HG02981 (cell line): ENCODE measurements at regions not wholly inside any gene's neighbourhood (a gene's known extent, or its start where the extent isn't known, plus 50 kb on each side); places are given as distances from the start of the nearest gene placed in this dataset.

Source experiments
- ATAC-seq: cut with Tn5 transposase; IDR thresholded peaks from one replicate; pipeline ENCODE4 v1.9.1; 2021; ENCODE audit warnings: mild to moderate bottlenecking, moderate library complexity; ENCODE audit not compliant: unreplicated experiment

DNA sequence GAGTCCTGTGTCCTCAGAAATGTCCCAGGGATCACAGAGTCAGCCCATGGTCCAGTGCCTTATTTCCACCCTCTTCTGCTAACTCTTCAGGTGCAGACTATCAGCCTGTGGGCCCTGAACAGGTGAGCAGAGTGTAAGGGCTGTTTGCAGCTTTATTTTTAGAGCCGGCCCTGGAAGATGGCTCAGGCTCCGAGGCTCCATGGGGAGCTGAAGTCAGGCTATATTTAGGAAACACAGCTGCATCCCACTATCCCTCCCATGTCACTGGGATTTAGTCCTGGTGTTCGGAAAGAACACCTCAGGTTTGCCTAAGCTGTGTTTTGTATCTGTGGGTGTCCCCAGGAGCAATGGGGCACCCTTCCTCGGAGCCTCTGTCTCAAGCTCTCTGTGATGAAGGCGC lies 126.9 kb downstream of the RPS24 start:
- no peak for ATAC-seq

DNA sequence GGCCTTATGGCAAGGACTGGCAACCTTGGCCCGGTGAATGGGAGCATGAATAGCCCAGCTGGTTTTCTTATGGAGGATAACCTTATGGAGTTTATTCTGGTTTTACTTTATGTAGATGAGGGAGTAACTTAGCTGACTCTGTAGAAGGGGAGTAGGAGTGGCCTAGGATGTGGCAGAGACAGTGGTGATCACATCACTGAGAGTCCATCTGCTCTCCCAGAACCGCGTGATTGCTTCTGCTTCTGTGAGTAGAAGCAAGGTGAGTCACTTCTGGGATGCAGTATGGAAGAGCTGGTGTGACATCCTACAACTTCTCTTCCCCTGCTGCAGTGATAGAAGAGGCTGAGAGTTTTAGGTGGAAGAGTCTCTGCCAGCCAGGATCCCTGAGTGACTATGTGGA lies 129.2 kb downstream of the RPS24 start:
- ATAC-seq = no peak

DNA sequence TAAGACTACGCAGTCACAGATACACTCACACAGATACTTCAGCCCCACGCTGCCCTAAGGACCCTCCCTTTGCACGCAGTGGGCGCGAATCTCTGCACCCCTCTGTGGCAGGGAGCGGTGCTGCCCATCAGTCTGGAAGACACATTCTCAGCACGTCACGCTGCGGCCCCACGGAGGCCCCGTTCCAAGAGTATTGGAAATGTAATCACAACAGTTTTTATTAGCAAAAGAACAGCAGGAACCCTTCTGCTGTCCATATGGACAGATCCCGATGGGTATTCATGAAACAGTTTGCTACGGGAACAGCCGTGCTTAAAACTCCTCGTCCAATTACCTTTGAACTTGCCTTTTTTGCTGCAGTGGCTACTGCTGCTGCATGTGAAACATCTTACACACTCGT lies 131.0 kb downstream of the RPS24 start:
- ATAC-seq = no peak

- ATAC-seq = no peak
Observed at GRCh38 chr10:78165172-78165571, 131.5 kb downstream of the RPS24 start.

DNA sequence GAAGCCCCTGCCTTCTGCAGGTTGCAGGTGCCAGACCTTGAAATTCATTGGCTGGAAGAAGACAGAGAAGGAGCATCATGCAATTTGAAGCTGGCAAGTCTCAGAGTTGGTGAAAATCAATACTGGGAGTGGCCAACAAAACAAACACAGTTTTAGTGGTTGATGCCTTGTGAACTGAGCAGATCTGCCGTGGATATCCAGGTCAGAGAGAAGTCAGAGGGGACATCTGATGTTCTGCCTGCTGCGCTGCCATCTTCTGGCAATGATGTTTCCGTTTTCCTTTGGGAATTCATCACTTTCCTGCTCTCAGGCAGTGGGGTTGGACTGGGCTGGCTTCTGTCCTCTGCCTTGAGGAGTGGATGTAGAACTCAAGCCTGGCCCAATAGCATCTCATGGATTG lies 132.0 kb downstream of the RPS24 start:
- no peak for ATAC-seq

DNA sequence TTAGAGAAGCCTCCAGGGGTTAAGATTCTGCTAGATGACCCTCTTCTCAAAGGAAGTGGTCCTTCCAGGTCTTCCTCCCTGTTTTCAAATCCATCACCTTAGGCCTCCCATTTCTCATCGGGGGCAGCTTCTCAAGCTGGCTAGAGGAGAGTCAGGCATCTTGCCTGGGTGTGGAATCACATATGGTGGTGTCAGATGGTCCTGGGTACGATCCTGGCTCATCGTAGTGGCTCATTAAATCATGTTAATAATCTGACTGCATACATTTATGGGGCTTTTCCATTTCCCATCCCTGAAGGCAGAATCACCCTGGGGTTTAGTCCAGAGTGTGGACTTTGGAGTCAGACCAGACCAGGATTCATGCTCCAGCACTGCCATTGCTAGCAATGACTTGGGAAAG lies 132.6 kb downstream of the RPS24 start:
- ATAC-seq = no peak

DNA sequence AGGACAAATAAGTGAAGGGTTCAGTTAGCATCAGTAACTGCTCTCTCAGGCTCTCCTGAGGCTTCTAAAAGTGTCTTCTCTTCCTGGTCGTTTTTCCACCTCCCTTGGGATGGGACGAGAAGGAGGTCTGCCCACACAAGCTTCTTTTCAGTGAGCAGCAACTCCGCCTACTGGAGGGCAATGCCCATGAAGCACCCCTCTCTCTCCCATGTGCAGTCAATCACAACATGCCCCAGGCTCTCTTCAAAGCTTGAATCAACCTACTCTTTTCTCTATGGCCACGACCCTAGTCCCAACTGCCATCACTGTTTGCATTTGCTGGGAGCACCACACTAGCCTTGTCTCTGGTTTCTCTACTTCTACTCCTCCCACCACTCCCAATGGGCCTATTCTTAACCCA lies 135.6 kb downstream of the RPS24 start:
- no peak for ATAC-seq

DNA sequence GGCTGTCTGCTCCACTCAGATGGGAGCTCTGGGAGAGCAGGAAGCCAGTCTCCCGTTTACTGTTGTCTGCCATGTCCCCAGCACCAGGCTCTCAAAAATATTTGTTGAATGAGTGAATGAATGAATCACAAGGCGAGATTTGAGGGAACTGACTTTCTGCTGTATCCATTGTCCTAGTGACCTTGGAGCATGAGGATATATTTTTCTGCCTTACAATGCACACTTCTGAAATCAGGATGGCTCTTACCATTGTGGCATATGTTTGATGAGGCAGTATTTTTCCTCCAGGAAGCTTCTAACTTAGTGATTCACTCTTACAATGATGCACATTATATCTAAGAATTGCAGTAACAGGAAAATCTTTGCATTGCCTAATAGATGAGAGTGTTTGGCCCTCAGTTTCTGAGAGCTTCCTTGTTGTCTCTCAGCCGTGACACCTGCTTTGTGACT lies 136.4 kb downstream of the RPS24 start:
- ATAC-seq = no peak

DNA sequence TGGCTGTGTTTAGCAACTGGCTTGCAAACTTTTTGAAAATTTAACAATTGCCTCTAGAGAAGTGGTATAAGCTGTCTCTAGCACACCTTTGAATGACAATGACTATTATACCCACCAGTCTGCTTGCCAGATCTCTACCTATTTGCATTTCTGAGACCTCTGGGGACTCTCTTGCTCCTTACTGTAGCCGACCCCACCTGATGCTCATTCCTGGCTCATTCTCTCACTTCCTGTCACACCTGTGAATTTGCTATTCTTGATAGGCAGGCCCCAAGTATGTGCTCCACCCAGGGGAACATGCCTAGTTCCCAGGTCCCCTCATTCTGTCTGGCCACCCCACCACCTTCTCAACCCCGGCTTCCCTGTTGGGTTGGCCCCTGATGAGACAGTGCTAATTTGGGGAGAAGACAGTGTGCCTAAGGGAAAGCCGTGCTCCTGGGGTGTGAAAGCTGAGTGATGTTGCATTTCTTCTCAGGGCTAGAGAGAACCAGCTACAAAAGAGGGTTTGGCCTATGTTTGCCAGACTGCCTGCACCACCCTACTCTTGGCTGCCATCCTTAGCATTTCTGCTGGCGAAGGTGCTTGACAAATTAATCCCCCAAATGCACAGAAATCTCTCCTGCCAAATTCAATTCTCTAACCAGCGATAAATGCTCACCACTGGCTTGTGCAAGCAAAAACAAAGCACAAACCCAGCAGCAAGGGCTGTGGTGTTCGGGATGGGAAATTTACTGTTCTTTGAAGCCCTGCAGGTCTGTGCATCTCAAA lies 138.2 kb downstream of the RPS24 start:
- no peak for ATAC-seq

- no peak for ATAC-seq
Observed at GRCh38 chr10:78173360-78174015, 139.8 kb downstream of the RPS24 start.

DNA sequence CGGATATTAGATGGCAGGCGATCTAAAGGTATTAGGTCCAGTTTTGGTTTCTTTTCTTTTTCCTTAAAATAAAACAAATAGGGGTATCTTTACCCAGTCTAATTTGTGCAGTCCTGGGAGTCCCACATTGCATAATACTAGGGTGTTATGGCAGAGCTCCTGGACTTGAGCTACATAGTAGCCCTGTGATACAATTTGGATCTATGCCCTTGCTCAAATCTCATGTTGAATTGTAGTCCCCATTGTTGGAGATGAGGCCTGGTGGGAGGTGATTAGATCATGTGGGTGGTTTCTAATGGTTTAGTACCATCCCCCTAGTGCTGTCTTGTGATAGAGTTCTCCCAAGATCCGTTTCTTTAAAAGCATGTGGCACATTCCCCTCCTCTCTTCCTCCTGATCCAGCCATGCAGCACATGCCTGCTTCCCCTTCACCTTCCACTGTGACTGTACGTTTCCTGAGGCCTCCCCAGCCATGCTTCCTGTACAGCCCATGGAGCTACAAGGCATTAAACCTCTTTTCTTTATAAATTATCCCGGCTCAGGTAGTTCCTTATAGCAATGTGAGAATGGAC lies 141.9 kb downstream of the RPS24 start:
- ATAC-seq = no peak

- ATAC-seq = no peak
Observed at GRCh38 chr10:78176320-78177317, 143.0 kb downstream of the RPS24 start.

DNA sequence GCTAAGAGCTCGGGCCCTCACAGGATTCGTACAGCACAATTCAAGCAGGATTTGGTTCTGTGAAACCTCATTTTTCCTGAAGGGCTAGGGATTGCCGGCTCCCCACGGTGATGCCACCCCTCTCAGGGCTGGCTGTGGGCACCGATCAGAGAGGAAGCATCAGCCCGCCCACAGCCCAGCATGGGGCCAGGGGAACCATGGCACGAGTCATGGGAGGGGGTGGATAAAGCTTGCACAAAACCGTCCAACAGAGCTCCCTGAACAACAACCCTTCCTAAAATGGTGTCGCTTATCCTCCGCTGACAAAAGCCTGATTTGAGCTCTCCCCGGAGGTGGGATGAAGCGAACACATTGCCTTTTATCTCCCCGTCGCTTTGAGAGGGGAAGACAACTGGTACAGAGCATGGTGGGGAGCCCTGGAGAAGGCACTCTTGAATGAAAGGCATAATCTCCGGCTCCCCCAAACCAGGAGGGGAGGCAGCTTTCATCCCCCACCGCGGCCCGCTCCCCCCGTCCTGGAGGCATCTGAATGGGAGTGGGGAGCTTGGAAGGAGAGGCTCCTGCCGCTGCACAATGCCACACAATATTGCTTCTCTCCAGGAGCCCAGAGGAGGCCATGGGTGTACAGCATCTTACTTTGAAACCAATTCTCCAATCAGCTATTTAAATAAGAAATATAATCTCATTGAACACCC lies 144.0 kb downstream of the RPS24 start:
- ATAC-seq = no peak

- ATAC-seq = no peak
Observed at GRCh38 chr10:78178397-78178796, 144.7 kb downstream of the RPS24 start.

- ATAC-seq = no peak
Observed at GRCh38 chr10:78178940-78179339, 145.3 kb downstream of the RPS24 start.

DNA sequence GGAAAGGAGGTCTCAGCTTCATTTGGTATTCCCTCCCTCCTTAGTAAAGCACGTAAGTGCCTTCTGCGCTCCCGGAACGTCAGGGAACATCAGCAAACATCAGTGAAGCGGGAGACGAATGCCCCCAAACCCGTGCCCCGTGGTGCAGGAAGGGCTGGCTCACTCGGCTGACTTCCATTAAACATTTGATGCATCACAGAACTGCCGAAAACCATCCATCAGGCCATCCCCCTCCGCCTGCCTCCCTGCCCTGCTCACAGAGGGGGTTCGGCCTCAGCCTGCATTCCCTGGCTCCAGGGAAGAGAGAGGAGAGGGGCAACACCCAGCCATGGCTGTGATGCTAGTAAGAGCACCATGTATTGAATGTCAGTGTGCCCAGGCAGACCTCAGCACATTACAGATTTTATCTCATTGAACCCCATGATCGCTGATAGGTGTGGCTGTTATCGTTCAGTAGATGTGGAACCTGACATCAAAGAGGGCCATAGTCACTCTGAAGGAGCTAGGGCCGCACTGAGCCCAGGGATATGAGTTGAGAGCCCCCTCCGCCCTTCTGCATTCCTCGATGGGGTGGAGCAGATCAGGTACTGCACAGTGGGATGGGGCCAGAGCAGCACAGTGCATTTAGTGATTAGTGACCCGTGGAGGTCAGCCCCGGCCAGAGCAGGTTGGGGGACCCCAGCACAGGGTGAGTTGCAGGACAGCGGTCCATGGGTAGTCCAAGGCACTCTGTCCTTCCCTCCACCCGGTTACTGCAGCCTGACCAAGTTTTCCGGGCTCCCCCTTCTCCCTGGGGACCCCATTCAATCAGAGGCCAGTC lies 146.4 kb downstream of the RPS24 start:
- ATAC-seq = no peak

DNA sequence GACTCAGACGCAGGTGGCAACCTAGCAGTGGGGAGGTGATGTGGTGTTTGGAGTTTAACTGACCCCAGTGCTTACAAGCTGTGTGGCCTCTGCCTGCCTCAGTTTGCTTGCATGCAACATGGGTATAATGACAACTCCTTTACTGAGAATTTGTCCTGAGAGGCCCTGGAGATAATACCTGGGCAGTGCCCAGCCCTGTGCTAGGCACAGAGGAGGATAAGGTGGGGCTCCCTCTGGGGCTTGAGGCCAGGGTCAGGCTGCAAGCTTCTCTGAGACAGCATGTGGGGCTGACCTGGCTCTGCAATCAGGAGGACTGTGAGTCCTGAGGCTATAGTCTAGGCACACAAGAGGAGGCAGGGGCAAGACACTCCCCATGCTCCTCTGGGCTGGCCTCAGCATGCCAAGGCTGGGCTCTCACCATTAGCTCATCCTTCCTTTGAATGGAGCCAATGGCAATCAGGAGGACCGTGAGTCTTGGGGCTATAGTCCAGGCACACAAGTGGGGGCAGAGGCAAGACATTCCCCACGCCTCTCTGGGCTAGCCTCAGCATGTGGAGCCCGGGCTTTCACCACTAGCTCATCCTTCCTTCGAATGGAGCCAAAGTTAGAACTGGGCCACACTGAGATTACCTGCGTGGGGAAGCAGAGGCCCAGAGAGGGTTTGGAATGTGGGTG lies 147.9 kb downstream of the RPS24 start:
- no peak for ATAC-seq

DNA sequence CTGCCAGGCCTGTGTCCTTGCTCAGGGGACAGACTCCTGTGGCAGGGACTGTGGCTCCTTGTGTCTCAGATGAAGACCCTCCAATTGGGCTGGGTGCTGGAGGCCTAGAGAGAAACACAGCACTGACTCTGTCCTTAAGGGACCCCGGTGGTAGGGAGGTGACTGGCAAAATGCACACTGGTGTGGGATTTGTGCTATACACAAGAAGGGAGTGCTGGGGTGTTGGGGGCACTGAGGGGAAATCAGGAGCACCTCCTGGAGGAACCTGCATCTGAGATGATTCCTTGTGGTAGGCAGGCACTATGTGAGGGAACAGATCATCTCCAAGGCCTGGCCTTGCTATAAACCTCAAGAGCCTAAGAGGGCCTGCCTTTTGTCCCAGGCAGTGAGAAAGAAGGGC lies 149.2 kb downstream of the RPS24 start:
- ATAC-seq = no peak
